ENCODE measurements at regions not wholly inside any gene's neighbourhood (a gene's known extent, or its start where the extent isn't known, plus 50 kb on each side); places are given as distances from the start of the nearest gene placed in this dataset.
"Not testable (repeated sequence)": the region's sequence is repeated elsewhere in the genome, so short reads cannot be mapped to it uniquely, and the experiment has no call there.

DNA sequence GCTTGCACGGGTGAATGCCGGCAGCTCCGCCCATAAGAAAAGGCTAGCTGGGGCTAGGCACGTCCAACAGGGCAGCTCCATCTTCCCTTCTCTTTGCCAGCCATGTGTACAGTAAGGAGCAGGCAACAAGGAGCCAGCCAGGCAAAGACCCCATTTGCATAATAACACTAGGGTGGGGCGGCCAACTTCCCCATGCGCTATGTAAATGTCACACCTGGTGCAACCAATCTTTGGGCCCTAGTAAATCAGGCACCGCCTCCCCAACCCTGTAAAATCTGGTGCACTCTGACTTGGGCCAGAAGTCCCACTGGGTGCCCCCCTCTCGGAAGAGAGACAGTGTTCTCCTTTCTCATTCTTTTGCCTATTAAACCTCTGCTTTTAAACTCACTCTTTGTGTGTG is 115.2 kb downstream of the NPIPA7 start:
- not testable (repeated sequence) for TF ChIP-seq RAD21 (IDR thresholded peaks at IDR 0.05; ENCODE audit: low read length); MAFK (IDR thresholded peaks at IDR 0.05; ENCODE audit: low read depth, low read length); POLR2A (IDR thresholded peaks at IDR 0.05; ENCODE audit: low read depth, low read length); SMC3 (IDR thresholded peaks at IDR 0.05; ENCODE audit: low read depth, low read length); BHLHE40 (IDR thresholded peaks at IDR 0.05; ENCODE audit: low read depth, low read length); RFX5 (IDR thresholded peaks at IDR 0.05; ENCODE audit: low read depth, low read length); RCOR1 (IDR thresholded peaks at IDR 0.05; ENCODE audit: insufficient replicate concordance, low read length); MXI1 (IDR thresholded peaks at IDR 0.05; ENCODE audit: borderline replicate concordance, low read depth, low read length); CEBPB (IDR thresholded peaks at IDR 0.05; ENCODE audit: low read depth, low read length)
- TF ChIP-seq, protein P1, sequence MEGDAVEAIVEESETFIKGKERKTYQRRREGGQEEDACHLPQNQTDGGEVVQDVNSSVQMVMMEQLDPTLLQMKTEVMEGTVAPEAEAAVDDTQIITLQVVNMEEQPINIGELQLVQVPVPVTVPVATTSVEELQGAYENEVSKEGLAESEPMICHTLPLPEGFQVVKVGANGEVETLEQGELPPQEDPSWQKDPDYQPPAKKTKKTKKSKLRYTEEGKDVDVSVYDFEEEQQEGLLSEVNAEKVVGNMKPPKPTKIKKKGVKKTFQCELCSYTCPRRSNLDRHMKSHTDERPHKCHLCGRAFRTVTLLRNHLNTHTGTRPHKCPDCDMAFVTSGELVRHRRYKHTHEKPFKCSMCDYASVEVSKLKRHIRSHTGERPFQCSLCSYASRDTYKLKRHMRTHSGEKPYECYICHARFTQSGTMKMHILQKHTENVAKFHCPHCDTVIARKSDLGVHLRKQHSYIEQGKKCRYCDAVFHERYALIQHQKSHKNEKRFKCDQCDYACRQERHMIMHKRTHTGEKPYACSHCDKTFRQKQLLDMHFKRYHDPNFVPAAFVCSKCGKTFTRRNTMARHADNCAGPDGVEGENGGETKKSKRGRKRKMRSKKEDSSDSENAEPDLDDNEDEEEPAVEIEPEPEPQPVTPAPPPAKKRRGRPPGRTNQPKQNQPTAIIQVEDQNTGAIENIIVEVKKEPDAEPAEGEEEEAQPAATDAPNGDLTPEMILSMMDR (conservative IDR thresholded peaks at IDR 0.05; ENCODE audit: low read depth, low read length) = not testable (repeated sequence)
- TF ChIP-seq, protein P2, sequence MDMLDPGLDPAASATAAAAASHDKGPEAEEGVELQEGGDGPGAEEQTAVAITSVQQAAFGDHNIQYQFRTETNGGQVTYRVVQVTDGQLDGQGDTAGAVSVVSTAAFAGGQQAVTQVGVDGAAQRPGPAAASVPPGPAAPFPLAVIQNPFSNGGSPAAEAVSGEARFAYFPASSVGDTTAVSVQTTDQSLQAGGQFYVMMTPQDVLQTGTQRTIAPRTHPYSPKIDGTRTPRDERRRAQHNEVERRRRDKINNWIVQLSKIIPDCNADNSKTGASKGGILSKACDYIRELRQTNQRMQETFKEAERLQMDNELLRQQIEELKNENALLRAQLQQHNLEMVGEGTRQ (IDR thresholded peaks at IDR 0.05; ENCODE audit: low read depth, low read length) = not testable (repeated sequence)
